PC-9 (cell line): ENCODE measurements at regions not wholly inside any gene's neighbourhood (a gene's known extent, or its start where the extent isn't known, plus 50 kb on each side); places are given as distances from the start of the nearest gene placed in this dataset.
"Not testable (repeated sequence)": the region's sequence is repeated elsewhere in the genome, so short reads cannot be mapped to it uniquely, and the experiment has no call there.

Source experiments
- BruUV-seq: library from RNA; stranded (reverse); fragments of 400-500 nt; replicated peaks from 2 replicates; lab custom pipeline; 2021; lab: Mats Ljungman, UMichigan
- CTCF ChIA-PET: fragments of 300-600 bp; sonication (Branson Sonifier 250); formaldehyde crosslinking; loops from one replicate; lab custom pipeline; 2022; ENCODE audit warnings: antibody characterized with exemption; lab: Charles Lee
- POLR2A ChIA-PET: fragments of 300-600 bp; sonication (Branson Sonifier 250); formaldehyde crosslinking; loops from one replicate; lab custom pipeline; 2022; ENCODE audit warnings: antibody characterized with exemption; ENCODE audit not compliant: unreplicated experiment; lab: Charles Lee
- DNase-seq, 2 experiments: peaks; one replicate each; pipeline versions ENCODE4 v3.0.0 to v3.0.0-alpha.2; 2015 to 2022; ENCODE audit warnings: mixed read lengths in 1 of 2
- H2AFZ ChIP-seq: fragments of 200-600 bp; sonication (generic); 2 replicates; pipeline ENCODE4 v1.8.1; 2017; ENCODE audit warnings: antibody characterized with exemption
- H3F3A ChIP-seq: fragments of 200-600 bp; sonication (generic); 2 replicates; pipeline ENCODE4 v1.8.1; 2017; ENCODE audit warnings: antibody characterized with exemption, mild to moderate bottlenecking, low read depth; ENCODE audit not compliant: insufficient read depth
- H3K27ac ChIP-seq: fragments of 200-600 bp; sonication (generic); 2 replicates; pipeline ENCODE4 v1.6.1; 2016; ENCODE audit warnings: mixed run types
- H3K27me3 ChIP-seq: fragments of 200-600 bp; sonication (generic); 2 replicates; pipeline ENCODE4 v1.6.1; 2016; ENCODE audit warnings: low read depth, mixed run types; ENCODE audit not compliant: insufficient read depth
- H3K36me3 ChIP-seq: fragments of 200-600 bp; sonication (generic); 2 replicates; pipeline ENCODE4 v1.6.1; 2016; ENCODE audit warnings: low read depth, mixed run types
- H3K4me1 ChIP-seq: fragments of 200-600 bp; sonication (generic); replicated peaks from 2 replicates; pipeline ENCODE4 v1.6.1; 2016; ENCODE audit warnings: mixed run types; ENCODE audit not compliant: insufficient read depth
- H3K4me2 ChIP-seq: fragments of 200-600 bp; sonication (generic); 2 replicates; pipeline ENCODE4 v1.6.1; 2017; ENCODE audit warnings: mixed run types
- H3K4me3 ChIP-seq: fragments of 200-600 bp; sonication (generic); 2 replicates; pipeline ENCODE4 v1.6.1; 2016; ENCODE audit warnings: mixed run types
- H3K79me2 ChIP-seq: fragments of 200-600 bp; sonication (generic); 2 replicates; pipeline ENCODE4 v1.6.1; 2017; ENCODE audit warnings: low read depth, mixed run types
- H3K9me2 ChIP-seq: fragments of 200-600 bp; sonication (generic); 2 replicates; pipeline ENCODE4 v1.8.1; 2017; ENCODE audit warnings: mild to moderate bottlenecking; ENCODE audit not compliant: insufficient read depth
- H3K9me3 ChIP-seq: fragments of 200-600 bp; sonication (generic); 2 replicates; pipeline ENCODE4 v1.8.1; 2016; ENCODE audit warnings: low read depth; ENCODE audit not compliant: insufficient read depth
- H4K20me1 ChIP-seq: fragments of 200-600 bp; sonication (generic); 2 replicates; pipeline ENCODE4 v1.8.1; 2017; ENCODE audit not compliant: insufficient read depth
- CTCF ChIP-seq: fragments of 200-600 bp; sonication (generic); conservative IDR thresholded peaks from 2 replicates; pipeline ENCODE4 v1.6.1; 2017; ENCODE audit warnings: mixed run types, antibody characterized with exemption, mild to moderate bottlenecking, moderate library complexity
- EZH2 ChIP-seq: fragments of 200-600 bp; sonication (generic); IDR thresholded peaks from 2 replicates; pipeline ENCODE4 v1.8.0; 2017; ENCODE audit warnings: antibody characterized with exemption, low read depth
- intact Hi-C: fragments of 100-400 bp; cut with micrococcal nuclease; formaldehyde crosslinking; loops from one replicate; pipeline ENCODE4 v1.10.0; 2022; ENCODE audit not compliant: unreplicated experiment

DNA sequence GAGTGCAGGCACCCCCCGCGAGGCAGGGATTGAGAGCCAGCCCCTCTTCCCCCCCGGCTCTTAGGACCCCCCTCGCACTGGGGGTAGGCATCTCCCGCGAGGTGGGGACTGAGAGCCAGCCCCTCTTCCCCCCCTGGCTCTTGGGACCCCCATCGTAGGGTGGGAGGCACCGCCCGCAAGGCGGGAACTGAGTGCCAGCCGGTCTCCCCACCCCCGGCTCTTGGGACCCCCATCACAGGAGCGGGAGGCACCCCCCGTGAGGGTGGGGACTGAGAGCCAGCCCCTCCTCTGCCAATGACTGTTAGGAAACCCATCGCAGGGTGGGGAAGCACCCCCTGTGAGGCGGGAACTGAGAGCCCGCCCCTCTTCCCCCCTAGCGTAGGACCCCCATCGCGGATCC lies 363.4 kb upstream of the SPRY2 start:
- Histone ChIP-seq H3K9me3 (no peaks in the 10 kb centered on the region), H3K27me3 (no peaks in the 10 kb centered on the region), H3K36me3 (no peaks in the 10 kb centered on the region), H3K79me2 (no peaks in the 10 kb centered on the region), H3F3A (no peaks in the 10 kb centered on the region), H4K20me1 (no peaks in the 10 kb centered on the region), H2AFZ (no peak overlapping the region), H3K4me3 (no peak overlapping the region), H3K9me2 (no peaks in the 10 kb centered on the region), H3K27ac (no peak overlapping the region), H3K4me1 (no peaks in the 10 kb centered on the region), H3K4me2 (no peak overlapping the region)
- no peak for DNase-seq
- ChIA-PET POLR2A (no interaction called here), CTCF (no interaction called here)
- BruUV-seq: no TSS peak
- TF ChIP-seq CTCF: no peak
- TF ChIP-seq EZH2: no peak
- intact Hi-C loops: no loop called here

DNA sequence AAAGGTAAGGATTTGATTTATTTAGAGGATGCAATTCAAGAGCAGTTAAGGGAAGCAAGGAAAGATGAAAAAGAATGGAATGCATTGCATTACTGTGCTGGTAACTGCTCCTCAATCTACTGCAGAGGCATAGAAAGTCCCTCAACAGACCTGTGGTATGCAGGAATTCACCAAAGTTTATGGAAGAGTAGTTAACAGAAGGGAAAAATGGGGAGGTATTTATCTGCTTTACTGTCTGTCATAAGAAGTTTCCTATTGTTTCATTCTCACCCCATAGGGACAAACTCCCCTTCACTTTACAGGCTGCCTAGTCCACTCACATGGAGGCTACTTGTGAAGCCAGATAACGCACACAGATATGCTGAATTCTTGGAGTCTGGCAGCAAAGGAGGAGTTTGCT lies 354.9 kb upstream of the SPRY2 start:
- Histone ChIP-seq H3K9me2 (no peaks in the 10 kb centered on the region), H3F3A (no peaks in the 10 kb centered on the region), H3K4me1 (no peaks in the 10 kb centered on the region), H3K36me3 (no peaks in the 10 kb centered on the region), H4K20me1 (no peaks in the 10 kb centered on the region), H3K9me3 (no peaks in the 10 kb centered on the region), H3K4me2 (no peak overlapping the region), H3K4me3 (no peak overlapping the region), H3K27ac (no peak overlapping the region), H2AFZ (no peak overlapping the region), H3K79me2 (no peaks in the 10 kb centered on the region), H3K27me3 (no peaks in the 10 kb centered on the region)
- intact Hi-C loops: no loop called here
- ChIA-PET CTCF (no interaction called here), POLR2A (no interaction called here)
- TF ChIP-seq EZH2: no peak
- TF ChIP-seq CTCF: no peak
- no peak for DNase-seq
- BruUV-seq: no TSS peak

DNA sequence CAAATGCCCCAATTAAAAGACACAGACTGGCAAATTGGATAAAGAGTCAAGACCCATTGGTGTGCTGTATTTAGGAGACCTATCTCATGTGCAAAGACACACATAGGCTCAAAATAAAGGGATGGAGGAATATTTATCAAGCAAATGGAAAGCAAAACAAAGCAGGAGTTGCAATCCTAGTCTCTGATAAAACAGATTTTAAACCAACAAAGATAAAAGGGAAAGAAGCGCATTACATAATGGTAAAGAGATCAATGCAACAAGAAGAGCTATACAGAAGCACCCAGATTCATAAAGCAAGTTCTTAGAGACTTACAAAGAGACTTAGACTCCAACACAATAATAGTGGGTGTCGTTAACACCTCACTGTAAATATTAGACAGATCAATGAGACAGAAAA lies 350.9 kb upstream of the SPRY2 start:
- H3K27me3 ChIP-seq, H4K20me1 ChIP-seq, H3K36me3 ChIP-seq, H3K9me2 ChIP-seq, H3F3A ChIP-seq, H3K9me3 ChIP-seq, BruUV-seq, CTCF ChIA-PET, H2AFZ ChIP-seq, H3K79me2 ChIP-seq, H3K4me3 ChIP-seq, H3K4me1 ChIP-seq, H3K4me2 ChIP-seq, intact Hi-C loops, POLR2A ChIA-PET, H3K27ac ChIP-seq, DNase-seq: not testable (repeated sequence)

- no peaks in the 10 kb centered on the region for H3F3A ChIP-seq
- no peaks in the 10 kb centered on the region for H3K36me3 ChIP-seq
- no peaks in the 10 kb centered on the region for H3K79me2 ChIP-seq
- no peak for DNase-seq
- CTCF ChIA-PET: no interaction called here
- no peak overlapping the region for H3K4me2 ChIP-seq
- no peak overlapping the region for H3K4me3 ChIP-seq
- H2AFZ ChIP-seq: no peak overlapping the region
- no TSS peak for BruUV-seq
- H3K9me3 ChIP-seq: no peaks in the 10 kb centered on the region
- no peak for TF ChIP-seq CTCF
- no peak for TF ChIP-seq EZH2
- H3K27me3 ChIP-seq: no peaks in the 10 kb centered on the region
- intact Hi-C loops: no loop called here
- H3K9me2 ChIP-seq: no peaks in the 10 kb centered on the region
- no peaks in the 10 kb centered on the region for H4K20me1 ChIP-seq
- no peak overlapping the region for H3K27ac ChIP-seq
- no peaks in the 10 kb centered on the region for H3K4me1 ChIP-seq
- POLR2A ChIA-PET: no interaction called here
Observed at GRCh38 chr13:80690208-80690607, 349.3 kb upstream of the SPRY2 start.
